RKO (cell line): ENCODE measurements at regions not wholly inside any gene's neighbourhood (a gene's known extent, or its start where the extent isn't known, plus 50 kb on each side); places are given as distances from the start of the nearest gene placed in this dataset.

ENCODE experiments used
- DNase-seq: peaks from one replicate; pipeline ENCODE4 v3.0.0-alpha.2; 2016; ENCODE audit warnings: low spot score

GRCh38 chr14:27091973-27092372 is 494.1 kb upstream of the NOVA1 start:
- DNase-seq: no peak

- DNase-seq: no peak
Observed at GRCh38 chr14:27096091-27096490, 498.3 kb upstream of the NOVA1 start.

GRCh38 chr14:27098451-27098850 is 500.6 kb upstream of the NOVA1 start:
- DNase-seq: no peak

GRCh38 chr14:27114180-27114579 is 516.3 kb upstream of the NOVA1 start:
- DNase-seq: no peak

GRCh38 chr14:27123162-27123561 is 525.3 kb upstream of the NOVA1 start:
- no peak for DNase-seq

- DNase-seq: no peak
Observed at GRCh38 chr14:27127838-27128237, 530.0 kb upstream of the NOVA1 start.

GRCh38 chr14:27134200-27134599 is 536.4 kb upstream of the NOVA1 start:
- no peak for DNase-seq

- DNase-seq: no peak
Observed at GRCh38 chr14:27145170-27145569, 547.3 kb upstream of the NOVA1 start.

GRCh38 chr14:27148143-27148542 is 550.3 kb upstream of the NOVA1 start:
- no peak for DNase-seq

GRCh38 chr14:27164139-27164538 is 566.3 kb upstream of the NOVA1 start:
- no peak for DNase-seq

- no peak for DNase-seq
Observed at GRCh38 chr14:27175489-27175888, 577.7 kb upstream of the NOVA1 start.

GRCh38 chr14:27181333-27181732 is 583.5 kb upstream of the NOVA1 start:
- no peak for DNase-seq

GRCh38 chr14:27184427-27184826 is 586.6 kb upstream of the NOVA1 start:
- DNase-seq: no peak

- no peak for DNase-seq
Observed at GRCh38 chr14:27186048-27186447, 588.2 kb upstream of the NOVA1 start.

- DNase-seq: no peak
Observed at GRCh38 chr14:27187136-27187535, 589.3 kb upstream of the NOVA1 start.

GRCh38 chr14:27190296-27190695 is 592.5 kb upstream of the NOVA1 start:
- DNase-seq: no peak

- DNase-seq: no peak
Observed at GRCh38 chr14:27199272-27199671, 601.4 kb upstream of the NOVA1 start.

- DNase-seq: no peak
Observed at GRCh38 chr14:27205036-27205435, 607.2 kb upstream of the NOVA1 start.

- no peak for DNase-seq
Observed at GRCh38 chr14:27211741-27212140, 613.9 kb upstream of the NOVA1 start.

- DNase-seq: no peak
Observed at GRCh38 chr14:27222671-27223070, 624.8 kb upstream of the NOVA1 start.

GRCh38 chr14:27223906-27224305 is 626.1 kb upstream of the NOVA1 start:
- no peak for DNase-seq

GRCh38 chr14:27228053-27228452 is 630.2 kb upstream of the NOVA1 start:
- DNase-seq: peak; percentile 27

GRCh38 chr14:27234331-27234730 is 636.5 kb upstream of the NOVA1 start:
- no peak for DNase-seq

GRCh38 chr14:27236601-27237000 is 638.8 kb upstream of the NOVA1 start:
- no peak for DNase-seq

- no peak for DNase-seq
Observed at GRCh38 chr14:27242874-27243273, 645.0 kb upstream of the NOVA1 start.
